ENCODE measurements at regions not wholly inside any gene's neighbourhood (a gene's known extent, or its start where the extent isn't known, plus 50 kb on each side); places are given as distances from the start of the nearest gene placed in this dataset.

GRCh38 chr18:29018976-29019375 is 842.0 kb upstream of the CDH2 start:
- BruUV-seq (replicated peaks), result no TSS peak
- Mint-ChIP-seq H3K4me1 (ENCODE audit: insufficient read depth, unreplicated experiment) (peaks cover 5% of the 10 kb centered on the region), H3K36me3 (ENCODE audit: insufficient read depth, unreplicated experiment) (no peaks in the 10 kb centered on the region), H3K27ac (ENCODE audit: low read depth, unreplicated experiment) (no peak overlapping the region), H3K27me3 (ENCODE audit: insufficient read depth, unreplicated experiment) (no peaks in the 10 kb centered on the region), H3K4me3 (ENCODE audit: unreplicated experiment) (no peak overlapping the region), H3K9me3 (ENCODE audit: unreplicated experiment) (no peaks in the 10 kb centered on the region)
- TF ChIP-seq, protein P1, sequence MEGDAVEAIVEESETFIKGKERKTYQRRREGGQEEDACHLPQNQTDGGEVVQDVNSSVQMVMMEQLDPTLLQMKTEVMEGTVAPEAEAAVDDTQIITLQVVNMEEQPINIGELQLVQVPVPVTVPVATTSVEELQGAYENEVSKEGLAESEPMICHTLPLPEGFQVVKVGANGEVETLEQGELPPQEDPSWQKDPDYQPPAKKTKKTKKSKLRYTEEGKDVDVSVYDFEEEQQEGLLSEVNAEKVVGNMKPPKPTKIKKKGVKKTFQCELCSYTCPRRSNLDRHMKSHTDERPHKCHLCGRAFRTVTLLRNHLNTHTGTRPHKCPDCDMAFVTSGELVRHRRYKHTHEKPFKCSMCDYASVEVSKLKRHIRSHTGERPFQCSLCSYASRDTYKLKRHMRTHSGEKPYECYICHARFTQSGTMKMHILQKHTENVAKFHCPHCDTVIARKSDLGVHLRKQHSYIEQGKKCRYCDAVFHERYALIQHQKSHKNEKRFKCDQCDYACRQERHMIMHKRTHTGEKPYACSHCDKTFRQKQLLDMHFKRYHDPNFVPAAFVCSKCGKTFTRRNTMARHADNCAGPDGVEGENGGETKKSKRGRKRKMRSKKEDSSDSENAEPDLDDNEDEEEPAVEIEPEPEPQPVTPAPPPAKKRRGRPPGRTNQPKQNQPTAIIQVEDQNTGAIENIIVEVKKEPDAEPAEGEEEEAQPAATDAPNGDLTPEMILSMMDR (IDR thresholded peaks at IDR 0.05; ENCODE audit: unreplicated experiment), result no peak
- ChIA-PET POLR2A (interaction anchor here (0.6 kb wide), 1 partner anchor 104 kb away, joined by 3 read pairs; no protein-coding TSS in a partner anchor), CTCF (no interaction called here)
- DNase-seq (ENCODE audit: unreplicated experiment), result no peak
- intact Hi-C loops (cut with micrococcal nuclease), result no loop called here

GRCh38 chr18:29012883-29013465 is 836.0 kb upstream of the CDH2 start:
- H3K27me3 Mint-ChIP-seq (ENCODE audit: insufficient read depth, unreplicated experiment), result no peaks in the 10 kb centered on the region
- intact Hi-C loops (cut with micrococcal nuclease), result no loop called here
- no peaks in the 10 kb centered on the region for H3K4me1 Mint-ChIP-seq (ENCODE audit: insufficient read depth, unreplicated experiment)
- BruUV-seq (replicated peaks), result no TSS peak
- no peak overlapping the region for H3K4me3 Mint-ChIP-seq (ENCODE audit: unreplicated experiment)
- no peaks in the 10 kb centered on the region for H3K9me3 Mint-ChIP-seq (ENCODE audit: unreplicated experiment)
- no peak for DNase-seq (ENCODE audit: unreplicated experiment)
- H3K27ac Mint-ChIP-seq (ENCODE audit: low read depth, unreplicated experiment), result no peak overlapping the region
- H3K36me3 Mint-ChIP-seq (ENCODE audit: insufficient read depth, unreplicated experiment), result no peaks in the 10 kb centered on the region
- CTCF ChIA-PET, result interaction anchor here (0.5 to 0.6 kb wide), 3 partner anchors 8 to 1309 kb away, joined by 3 read pairs; no protein-coding TSS in a partner anchor
- TF ChIP-seq, protein P1 (IDR thresholded peaks at IDR 0.05; ENCODE audit: unreplicated experiment), result no peak
- POLR2A ChIA-PET, result no interaction called here

DNA sequence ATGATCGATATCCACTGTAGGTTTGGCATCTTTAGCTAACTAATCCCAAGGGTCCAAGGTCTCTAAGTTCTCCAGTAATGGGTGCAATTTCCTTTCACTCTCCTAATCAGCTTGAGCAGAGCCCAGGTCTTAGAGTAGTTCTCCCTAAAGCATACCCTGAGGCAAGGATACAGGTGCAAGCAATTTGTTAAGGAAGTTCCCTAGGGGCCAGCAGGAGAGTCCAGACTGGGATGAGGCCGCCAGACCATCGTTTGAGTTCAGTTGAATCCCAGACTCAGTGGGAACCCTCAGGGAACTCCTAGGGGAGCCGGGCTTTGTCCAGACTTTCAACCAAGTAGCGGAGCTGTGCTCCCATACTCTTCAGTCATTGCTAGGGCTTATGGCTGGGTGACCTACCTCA is 835.4 kb upstream of the CDH2 start:
- H3K9me3 Mint-ChIP-seq (ENCODE audit: unreplicated experiment), result no peaks in the 10 kb centered on the region
- H3K27ac Mint-ChIP-seq (ENCODE audit: low read depth, unreplicated experiment), result no peak overlapping the region
- POLR2A ChIA-PET, result no interaction called here
- no peak overlapping the region for H3K4me3 Mint-ChIP-seq (ENCODE audit: unreplicated experiment)
- TF ChIP-seq, protein P1 (IDR thresholded peaks at IDR 0.05; ENCODE audit: unreplicated experiment), result no peak
- H3K36me3 Mint-ChIP-seq (ENCODE audit: insufficient read depth, unreplicated experiment), result no peaks in the 10 kb centered on the region
- CTCF ChIA-PET, result interaction anchor here (0.6 kb wide), 1 partner anchor 64 kb away, joined by 3 read pairs; no protein-coding TSS in a partner anchor
- intact Hi-C loops (cut with micrococcal nuclease), result no loop called here
- no peaks in the 10 kb centered on the region for H3K27me3 Mint-ChIP-seq (ENCODE audit: insufficient read depth, unreplicated experiment)
- BruUV-seq (replicated peaks), result no TSS peak
- H3K4me1 Mint-ChIP-seq (ENCODE audit: insufficient read depth, unreplicated experiment), result no peaks in the 10 kb centered on the region
- no peak for DNase-seq (ENCODE audit: unreplicated experiment)

DNA sequence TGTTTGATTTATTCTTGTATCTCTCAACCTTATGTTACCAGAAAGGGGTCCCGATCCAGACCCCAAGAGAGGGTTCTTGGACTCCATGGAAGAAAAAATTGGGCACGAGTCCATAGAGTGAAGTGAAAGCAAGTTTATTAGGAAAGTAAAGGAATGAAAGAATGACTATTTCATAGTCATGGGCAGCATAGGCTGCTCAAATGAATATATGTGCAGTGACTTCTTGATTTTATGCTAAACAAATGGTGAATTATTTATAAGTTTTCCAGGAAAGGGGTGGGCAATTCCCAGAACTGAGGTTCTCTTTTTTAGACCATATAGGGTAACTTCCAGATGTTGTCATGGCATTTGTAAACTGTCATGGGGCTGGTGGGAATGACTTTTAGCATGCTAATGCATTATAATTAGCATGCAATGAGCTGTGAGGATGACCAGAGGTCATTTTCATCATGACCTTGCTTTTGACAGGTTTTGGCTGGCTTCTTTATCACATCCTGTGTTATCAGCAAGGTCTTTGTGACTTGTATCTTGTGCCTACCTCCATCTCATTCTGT is 832.4 kb upstream of the CDH2 start:
- no TSS peak for BruUV-seq (replicated peaks)
- Mint-ChIP-seq H3K36me3 (ENCODE audit: insufficient read depth, unreplicated experiment) (no peaks in the 10 kb centered on the region), H3K4me1 (ENCODE audit: insufficient read depth, unreplicated experiment) (no peaks in the 10 kb centered on the region), H3K9me3 (ENCODE audit: unreplicated experiment) (no peaks in the 10 kb centered on the region), H3K27me3 (ENCODE audit: insufficient read depth, unreplicated experiment) (no peaks in the 10 kb centered on the region), H3K27ac (ENCODE audit: low read depth, unreplicated experiment) (no peak overlapping the region), H3K4me3 (ENCODE audit: unreplicated experiment) (no peak overlapping the region)
- ChIA-PET POLR2A (no interaction called here), CTCF (no interaction called here)
- TF ChIP-seq, protein P1 (IDR thresholded peaks at IDR 0.05; ENCODE audit: unreplicated experiment), result no peak
- intact Hi-C loops (cut with micrococcal nuclease), result no loop called here
- no peak for DNase-seq (ENCODE audit: unreplicated experiment)

All from MCF 10A (cell line).